HG03571 (cell line): ENCODE measurements at regions not wholly inside any gene's neighbourhood (a gene's known extent, or its start where the extent isn't known, plus 50 kb on each side); places are given as distances from the start of the nearest gene placed in this dataset.
"Not testable (repeated sequence)": the region's sequence is repeated elsewhere in the genome, so short reads cannot be mapped to it uniquely, and the experiment has no call there.

Experiments used
- ATAC-seq: cut with Tn5 transposase; IDR thresholded peaks from one replicate; pipeline ENCODE4 v1.9.1; 2021; ENCODE audit not compliant: unreplicated experiment

GRCh38 chr13:34159946-34160345 lies 342.0 kb downstream of the RFC3 start:
- no peak for ATAC-seq

GRCh38 chr13:34161931-34162543 lies 344.1 kb downstream of the RFC3 start:
- no peak for ATAC-seq

- no peak for ATAC-seq
Observed at GRCh38 chr13:34162544-34162933, 344.6 kb downstream of the RFC3 start.

GRCh38 chr13:34164582-34164981 lies 346.6 kb downstream of the RFC3 start:
- ATAC-seq = no peak

- no peak for ATAC-seq
Observed at GRCh38 chr13:34165158-34165557, 347.2 kb downstream of the RFC3 start.

- no peak for ATAC-seq
Observed at GRCh38 chr13:34166406-34166805, 348.5 kb downstream of the RFC3 start.

GRCh38 chr13:34167347-34167746 lies 349.4 kb downstream of the RFC3 start:
- no peak for ATAC-seq

- ATAC-seq = no peak
Observed at GRCh38 chr13:34172048-34172447, 354.1 kb downstream of the RFC3 start.

- ATAC-seq = no peak
Observed at GRCh38 chr13:34174671-34175145, 356.8 kb downstream of the RFC3 start.

- ATAC-seq = no peak
Observed at GRCh38 chr13:34175551-34175950, 357.6 kb downstream of the RFC3 start.

GRCh38 chr13:34176633-34177032 lies 358.7 kb downstream of the RFC3 start:
- no peak for ATAC-seq

GRCh38 chr13:34179481-34179880 lies 361.5 kb downstream of the RFC3 start:
- no peak for ATAC-seq

- ATAC-seq = no peak
Observed at GRCh38 chr13:34179927-34180326, 362.0 kb downstream of the RFC3 start.

GRCh38 chr13:34181256-34181655 lies 363.3 kb downstream of the RFC3 start:
- not testable (repeated sequence) for ATAC-seq

GRCh38 chr13:34189946-34190345 lies 372.0 kb downstream of the RFC3 start:
- no peak for ATAC-seq

GRCh38 chr13:34201050-34201913 lies 383.3 kb downstream of the RFC3 start:
- ATAC-seq = no peak

- ATAC-seq = no peak
Observed at GRCh38 chr13:34207334-34207733, 389.4 kb downstream of the RFC3 start.

- ATAC-seq = no peak
Observed at GRCh38 chr13:34207872-34208271, 389.9 kb downstream of the RFC3 start.

GRCh38 chr13:34208336-34208735 lies 390.4 kb downstream of the RFC3 start:
- ATAC-seq = no peak

- ATAC-seq = no peak
Observed at GRCh38 chr13:34210341-34210740, 392.4 kb downstream of the RFC3 start.

GRCh38 chr13:34214686-34215085 lies 396.7 kb downstream of the RFC3 start:
- no peak for ATAC-seq

- ATAC-seq = no peak
Observed at GRCh38 chr13:34216256-34216655, 398.3 kb downstream of the RFC3 start.
